ENCODE measurements at regions not wholly inside any gene's neighbourhood (a gene's known extent, or its start where the extent isn't known, plus 50 kb on each side); places are given as distances from the start of the nearest gene placed in this dataset.
"Not testable (repeated sequence)": the region's sequence is repeated elsewhere in the genome, so short reads cannot be mapped to it uniquely, and the experiment has no call there.

GRCh38 chr2:125224830-125225229 is 1199.7 kb downstream of the CNTNAP5 start:
- DNase-seq, result no peak

- no peak for DNase-seq
Measured at GRCh38 chr2:125227843-125228392, 1202.8 kb downstream of the CNTNAP5 start.

GRCh38 chr2:125240870-125241269 is 1215.8 kb downstream of the CNTNAP5 start:
- no peak for DNase-seq

- no peak for DNase-seq
Measured at GRCh38 chr2:125243074-125243473, 1218.0 kb downstream of the CNTNAP5 start.

- no peak for DNase-seq
Measured at GRCh38 chr2:125254010-125254409, 1228.9 kb downstream of the CNTNAP5 start.

- no peak for DNase-seq
Measured at GRCh38 chr2:125259451-125259850, 1234.4 kb downstream of the CNTNAP5 start.

- not testable (repeated sequence) for DNase-seq
Measured at GRCh38 chr2:125260366-125260930, 1235.4 kb downstream of the CNTNAP5 start.

GRCh38 chr2:125264453-125264852 is 1239.4 kb downstream of the CNTNAP5 start:
- no peak for DNase-seq

GRCh38 chr2:125267683-125268082 is 1242.6 kb downstream of the CNTNAP5 start:
- DNase-seq, result no peak

- no peak for DNase-seq
Measured at GRCh38 chr2:125272651-125273050, 1247.6 kb downstream of the CNTNAP5 start.

- no peak for DNase-seq
Measured at GRCh38 chr2:125274718-125275117, 1249.6 kb downstream of the CNTNAP5 start.

- no peak for DNase-seq
Measured at GRCh38 chr2:125280265-125280664, 1255.2 kb downstream of the CNTNAP5 start.

- no peak for DNase-seq
Measured at GRCh38 chr2:125281242-125281641, 1256.2 kb downstream of the CNTNAP5 start.

- no peak for DNase-seq
Measured at GRCh38 chr2:125296742-125297141, 1271.7 kb downstream of the CNTNAP5 start.

GRCh38 chr2:125310657-125311364 is 1285.7 kb downstream of the CNTNAP5 start:
- DNase-seq, result no peak

GRCh38 chr2:125312342-125312741 is 1287.3 kb downstream of the CNTNAP5 start:
- DNase-seq, result no peak

GRCh38 chr2:125313806-125314205 is 1288.7 kb downstream of the CNTNAP5 start:
- no peak for DNase-seq

GRCh38 chr2:125318740-125319139 is 1293.7 kb downstream of the CNTNAP5 start:
- no peak for DNase-seq

- DNase-seq, result no peak
Measured at GRCh38 chr2:125324273-125324672, 1299.2 kb downstream of the CNTNAP5 start.

- no peak for DNase-seq
Measured at GRCh38 chr2:125330133-125330532, 1305.0 kb downstream of the CNTNAP5 start.

GRCh38 chr2:125341353-125341752 is 1314.6 kb upstream of the GYPC start:
- DNase-seq, result no peak

GRCh38 chr2:125353542-125353941 is 1302.4 kb upstream of the GYPC start:
- DNase-seq, result not testable (repeated sequence)

- DNase-seq, result no peak
Measured at GRCh38 chr2:125364192-125364983, 1291.6 kb upstream of the GYPC start.

- DNase-seq, result no peak
Measured at GRCh38 chr2:125364984-125365265, 1291.0 kb upstream of the GYPC start.
